Astrocyte (in vitro differentiated cells and primary cell): ENCODE measurements at regions not wholly inside any gene's neighbourhood (a gene's known extent, or its start where the extent isn't known, plus 50 kb on each side); places are given as distances from the start of the nearest gene placed in this dataset.

Experiments
- EZH2 ChIP-seq: IDR thresholded peaks from 2 replicates; pipeline ENCODE4 v1.6.1; 2012; ENCODE audit warnings: mild to moderate bottlenecking, low read length, inconsistent platforms; ENCODE audit not compliant: insufficient read depth
- TF ChIP-seq, protein P1 (sequence below): IDR thresholded peaks from 2 replicates; pipeline ENCODE4 v1.5.1; 2011; ENCODE audit warnings: low read depth, mild to moderate bottlenecking, inconsistent platforms, low read length, moderate library complexity; ENCODE audit not compliant: insufficient read depth

DNA sequence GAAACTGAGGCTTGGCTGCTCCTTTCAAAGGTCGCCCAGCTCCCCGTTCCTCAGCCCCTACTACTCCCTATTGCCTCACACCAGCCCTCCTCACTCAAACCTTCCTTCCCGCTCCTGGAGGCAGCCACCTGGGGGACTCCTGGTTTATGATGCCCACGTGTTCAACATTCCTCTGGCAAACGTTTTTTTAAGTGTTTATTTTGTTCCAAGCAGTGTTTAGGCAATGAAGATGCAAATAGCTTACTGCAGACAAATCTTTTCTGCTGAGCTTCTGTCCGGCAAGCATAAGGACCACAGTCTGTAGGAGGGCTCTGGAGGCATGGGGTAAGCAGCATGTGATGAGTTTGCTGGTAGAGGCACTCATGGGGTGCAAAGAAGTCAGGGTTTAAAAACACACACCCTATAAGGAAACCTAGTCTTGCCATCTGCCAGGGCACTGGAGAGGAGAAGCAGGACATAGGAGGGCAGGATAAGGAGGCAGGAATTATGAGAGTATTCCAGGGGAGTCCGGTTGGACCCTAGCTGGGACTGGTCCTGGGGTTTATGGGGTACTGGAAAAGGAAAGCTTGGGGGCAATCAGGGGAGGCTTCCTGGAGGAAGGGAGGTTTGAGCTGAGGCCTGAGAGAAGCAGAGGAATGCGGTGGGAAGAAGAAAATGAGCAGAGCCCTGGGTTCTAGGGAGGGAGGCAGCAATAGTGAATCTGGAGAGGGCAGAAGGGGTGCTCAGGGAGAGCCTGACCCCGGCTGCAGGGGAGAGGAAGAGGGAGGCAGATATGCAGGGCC is 123.3 kb downstream of the NCOR2 start:
- TF ChIP-seq, protein P1, sequence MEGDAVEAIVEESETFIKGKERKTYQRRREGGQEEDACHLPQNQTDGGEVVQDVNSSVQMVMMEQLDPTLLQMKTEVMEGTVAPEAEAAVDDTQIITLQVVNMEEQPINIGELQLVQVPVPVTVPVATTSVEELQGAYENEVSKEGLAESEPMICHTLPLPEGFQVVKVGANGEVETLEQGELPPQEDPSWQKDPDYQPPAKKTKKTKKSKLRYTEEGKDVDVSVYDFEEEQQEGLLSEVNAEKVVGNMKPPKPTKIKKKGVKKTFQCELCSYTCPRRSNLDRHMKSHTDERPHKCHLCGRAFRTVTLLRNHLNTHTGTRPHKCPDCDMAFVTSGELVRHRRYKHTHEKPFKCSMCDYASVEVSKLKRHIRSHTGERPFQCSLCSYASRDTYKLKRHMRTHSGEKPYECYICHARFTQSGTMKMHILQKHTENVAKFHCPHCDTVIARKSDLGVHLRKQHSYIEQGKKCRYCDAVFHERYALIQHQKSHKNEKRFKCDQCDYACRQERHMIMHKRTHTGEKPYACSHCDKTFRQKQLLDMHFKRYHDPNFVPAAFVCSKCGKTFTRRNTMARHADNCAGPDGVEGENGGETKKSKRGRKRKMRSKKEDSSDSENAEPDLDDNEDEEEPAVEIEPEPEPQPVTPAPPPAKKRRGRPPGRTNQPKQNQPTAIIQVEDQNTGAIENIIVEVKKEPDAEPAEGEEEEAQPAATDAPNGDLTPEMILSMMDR = no peak
- TF ChIP-seq EZH2 = no peak
